ENCODE measurements at regions not wholly inside any gene's neighbourhood (a gene's known extent, or its start where the extent isn't known, plus 50 kb on each side); places are given as distances from the start of the nearest gene placed in this dataset.

- no peak overlapping the region for H2AK5ac ChIP-seq (ENCODE audit: insufficient read length, low read length)
- Mint-ChIP-seq H3K9me3 (no peaks in the 10 kb centered on the region), H3K27me3 (ENCODE audit: low read depth) (no peaks in the 10 kb centered on the region), H3K36me3 (ENCODE audit: insufficient read depth in 1 of 3, low read depth in 3 of 3) (no peaks in the 10 kb centered on the region; a peak in 1 of 7 replicates), H3K4me3 (no peak overlapping the region), H3K27ac (peak overlapping the region in 1 of 3 experiments; percentile 23; a peak in 1 of 7 replicates), H3K4me1 (peaks cover 9% of the 10 kb centered on the region in 2 experiments)
- H2BK12ac ChIP-seq (ENCODE audit: insufficient read length, low read depth, low read length) = no peak overlapping the region
- no peak overlapping the region for H2AFZ ChIP-seq (ENCODE audit: low read length)
- no peaks in the 10 kb centered on the region for H3K4me1 ChIP-seq (ENCODE audit: insufficient read depth, low read length)
- no peaks in the 10 kb centered on the region for H3K23me2 ChIP-seq (ENCODE audit: insufficient read length, low read depth, low read length, poor library complexity, severe bottlenecking)
- H3K27ac ChIP-seq (ENCODE audit: insufficient read length, low read depth, low read length) = no peak overlapping the region
- no peak for TF ChIP-seq CTCF (conservative IDR thresholded peaks at IDR 0.05)
- no peak overlapping the region for H3K14ac ChIP-seq (ENCODE audit: insufficient read depth, low read length)
- H3T11ph ChIP-seq (ENCODE audit: low read length) = no peak overlapping the region
- no peak overlapping the region for H2BK15ac ChIP-seq (ENCODE audit: low read depth, low read length)
- no peak overlapping the region for H3K4ac ChIP-seq (ENCODE audit: low read depth, low read length)
- no peaks in the 10 kb centered on the region for H3K9me3 ChIP-seq (ENCODE audit: control insufficient read depth, low read depth, low read length)
- no peak overlapping the region for H2BK20ac ChIP-seq (ENCODE audit: low read depth, low read length, poor library complexity, severe bottlenecking)
- no peak overlapping the region for H2BK120ac ChIP-seq (ENCODE audit: low read depth, low read length, poor library complexity, severe bottlenecking)
- H3K27me3 ChIP-seq (ENCODE audit: insufficient read depth, low read length) = no peaks in the 10 kb centered on the region
- H4K5ac ChIP-seq (ENCODE audit: insufficient read length, low read depth, low read length) = no peak overlapping the region
- H3K79me2 ChIP-seq (ENCODE audit: insufficient read depth, low read length) = no peaks in the 10 kb centered on the region
- no peak for DNase-seq
- no peak overlapping the region for H3K9ac ChIP-seq (ENCODE audit: extremely low read depth, insufficient read length, low read length)
- no peak overlapping the region for H3K4me2 ChIP-seq (ENCODE audit: insufficient read depth, insufficient read length, low read length)
- H3K56ac ChIP-seq (ENCODE audit: insufficient read length, low read depth, low read length) = no peak overlapping the region
- H3K79me1 ChIP-seq (ENCODE audit: insufficient read depth, low read depth, low read length, poor library complexity, severe bottlenecking) = no peaks in the 10 kb centered on the region
- H4K8ac ChIP-seq (replicated peaks; ENCODE audit: insufficient read length, low read depth, low read length) = no peak overlapping the region
- no peak overlapping the region for H2BK5ac ChIP-seq (ENCODE audit: insufficient read length, low read length)
- no peak overlapping the region for H4K91ac ChIP-seq (ENCODE audit: insufficient read length, low read depth, low read length)
- H4K20me1 ChIP-seq (ENCODE audit: control insufficient read depth, insufficient read depth, insufficient read length) = no peaks in the 10 kb centered on the region
- no peak overlapping the region for H3K23ac ChIP-seq (ENCODE audit: insufficient read length, low read depth, low read length)
- no CpG with 5 or more reads among the region's 3 CpGs for WGBS (ENCODE audit: extremely low coverage, insufficient read length, low lambda C conversion rate)
- H3K18ac ChIP-seq (ENCODE audit: insufficient read length, low read depth, low read length) = no peak overlapping the region
Measured at GRCh38 chr2:150030436-150031190, 443.0 kb upstream of the MMADHC start.
